ENCODE measurements at regions not wholly inside any gene's neighbourhood (a gene's known extent, or its start where the extent isn't known, plus 50 kb on each side); places are given as distances from the start of the nearest gene placed in this dataset.

DNA sequence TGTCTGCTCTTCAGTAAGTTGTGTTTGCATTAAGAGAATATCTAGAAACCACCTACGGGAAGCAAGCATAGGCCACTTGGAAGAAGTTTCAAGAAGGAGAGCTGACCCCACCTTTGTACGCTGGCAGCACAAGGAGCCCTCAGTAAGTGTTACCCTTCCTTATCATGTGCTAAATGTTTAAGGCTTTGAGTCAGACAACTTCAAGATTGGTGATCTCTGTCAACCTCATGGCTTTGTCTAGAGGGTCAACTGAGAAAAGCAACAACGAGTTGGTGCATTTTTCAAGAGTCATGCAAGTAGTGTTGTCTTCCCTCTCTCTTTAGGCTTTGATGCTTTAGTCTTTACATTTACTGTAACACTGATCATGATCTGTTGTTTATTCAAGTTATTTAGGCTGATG lies 53.2 kb upstream of the SPTLC3 start:
- H3K4me3 ChIP-seq (ENCODE audit: low read length in 2 of 2): no peak overlapping the region
- no peaks in the 10 kb centered on the region for H3K27me3 ChIP-seq (ENCODE audit: control insufficient read depth in 1 of 2, insufficient read depth in 2 of 2, low read length in 1 of 2)
- intact Hi-C loops (cut with DNase I): no loop called here
- H3K27ac ChIP-seq (ENCODE audit: low read depth in 1 of 2, low read length in 2 of 2): no peak overlapping the region
- WGBS, 2 donors: 65 to 76% methylated on average over 3 of the region's 3 CpGs
- H3K9me3 ChIP-seq (ENCODE audit: control insufficient read depth, low read length): no peaks in the 10 kb centered on the region
- H3K36me3 ChIP-seq (ENCODE audit: control insufficient read depth in 1 of 2, insufficient read depth in 2 of 2, low read length in 1 of 2): no peaks in the 10 kb centered on the region
- ATAC-seq (ENCODE audit: low FRiP score) (no peak), DNase-seq (no peak)
- H3K4me1 ChIP-seq (ENCODE audit: control insufficient read depth in 1 of 2, insufficient read depth in 2 of 2, low read length in 2 of 2): no peaks in the 10 kb centered on the region

DNA sequence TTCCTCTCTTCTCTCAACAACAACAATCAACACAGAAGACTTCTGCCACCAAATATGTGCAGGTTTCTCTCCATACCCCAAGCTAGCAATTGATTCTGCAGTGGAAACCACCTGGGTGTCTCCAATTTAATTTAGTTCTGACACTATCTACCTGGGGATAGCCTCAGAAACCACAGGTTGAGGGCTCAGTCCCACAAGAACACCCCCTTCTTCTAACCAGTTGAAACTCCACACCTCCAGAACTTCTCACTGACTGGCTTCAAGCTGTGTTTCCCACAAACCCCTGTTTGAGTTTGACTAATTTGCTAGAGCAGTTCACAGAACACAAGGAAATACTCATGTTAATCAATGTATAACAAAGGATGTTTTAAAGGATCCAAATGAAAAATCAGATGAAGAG lies 52.5 kb upstream of the SPTLC3 start:
- intact Hi-C loops (cut with DNase I): no loop called here
- Histone ChIP-seq H3K4me3 (ENCODE audit: low read length in 2 of 2) (no peak overlapping the region), H3K36me3 (ENCODE audit: control insufficient read depth in 1 of 2, insufficient read depth in 2 of 2, low read length in 1 of 2) (no peaks in the 10 kb centered on the region), H3K9me3 (ENCODE audit: control insufficient read depth, low read length) (no peaks in the 10 kb centered on the region), H3K4me1 (ENCODE audit: control insufficient read depth in 1 of 2, insufficient read depth in 2 of 2, low read length in 2 of 2) (no peaks in the 10 kb centered on the region), H3K27ac (ENCODE audit: low read depth in 1 of 2, low read length in 2 of 2) (no peak overlapping the region), H3K27me3 (ENCODE audit: control insufficient read depth in 1 of 2, insufficient read depth in 2 of 2, low read length in 1 of 2) (no peaks in the 10 kb centered on the region)
- ATAC-seq (ENCODE audit: low FRiP score) (no peak), DNase-seq (no peak)

DNA sequence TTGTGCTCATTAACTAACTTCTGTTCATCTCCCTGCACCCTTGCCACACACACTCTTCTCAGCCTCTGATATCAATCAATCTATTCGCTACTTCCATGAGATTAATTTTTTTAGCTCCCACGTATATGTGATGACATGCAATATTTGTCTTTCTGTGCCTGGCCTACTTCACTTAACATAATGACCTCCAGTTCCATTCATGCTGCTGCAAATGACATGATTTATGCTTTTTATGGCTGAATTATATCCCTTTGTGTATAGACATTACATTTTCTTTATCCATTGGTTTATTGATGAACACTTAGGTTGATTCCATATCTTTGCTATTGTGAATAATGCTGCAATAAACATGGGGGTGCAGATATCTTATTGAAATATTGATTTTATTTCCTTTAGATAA lies 50.8 kb upstream of the SPTLC3 start:
- DNase-seq (no peak), ATAC-seq (ENCODE audit: low FRiP score) (no peak)
- Histone ChIP-seq H3K27me3 (ENCODE audit: control insufficient read depth in 1 of 2, insufficient read depth in 2 of 2, low read length in 1 of 2) (no peaks in the 10 kb centered on the region), H3K36me3 (ENCODE audit: control insufficient read depth in 1 of 2, insufficient read depth in 2 of 2, low read length in 1 of 2) (no peaks in the 10 kb centered on the region), H3K4me3 (ENCODE audit: low read length in 2 of 2) (no peak overlapping the region), H3K4me1 (ENCODE audit: control insufficient read depth in 1 of 2, insufficient read depth in 2 of 2, low read length in 2 of 2) (no peaks in the 10 kb centered on the region), H3K27ac (ENCODE audit: low read depth in 1 of 2, low read length in 2 of 2) (no peak overlapping the region), H3K9me3 (ENCODE audit: control insufficient read depth, low read length) (no peaks in the 10 kb centered on the region)
- 24 to 35% methylated on average over 2 of the region's 2 CpGs for WGBS, 2 donors
- intact Hi-C loops (cut with DNase I): no loop called here

All from aorta (tissue), 5 donors.